Upper lobe of left lung (tissue), 6 donors: ENCODE measurements at regions not wholly inside any gene's neighbourhood (a gene's known extent, or its start where the extent isn't known, plus 50 kb on each side); places are given as distances from the start of the nearest gene placed in this dataset.

Experiments
- ATAC-seq, 2 donors: fragments of 200-7000 bp; cut with Tn5 transposase; one replicate each; pipeline ENCODE4 v1.9.1; 2022; ENCODE audit warnings: mild to moderate bottlenecking in 2 of 2, moderate library complexity in 2 of 2; ENCODE audit not compliant: low FRiP score in 2 of 2
- DNase-seq, 2 donors: peaks; one replicate each; pipeline ENCODE4 v3.0.0-alpha.2; 2019 to 2020
- H3K27ac ChIP-seq, 4 donors: fragments of 200-600 bp; sonication (generic); one replicate each; pipeline ENCODE4 v1.5.1; 2016 to 2019
- H3K27me3 ChIP-seq, 4 donors: fragments of 200-600 bp; sonication (generic); one replicate each; pipeline ENCODE4 v1.5.1; 2017 to 2019
- H3K36me3 ChIP-seq, 4 donors: fragments of 200-600 bp; sonication (generic); one replicate each; pipeline ENCODE4 v1.5.1; 2016 to 2019
- H3K4me1 ChIP-seq, 4 donors: fragments of 200-600 bp; sonication (generic); one replicate each; pipeline ENCODE4 v1.5.1; 2018 to 2019
- H3K4me3 ChIP-seq, 4 donors: fragments of 200-600 bp; sonication (generic); one replicate each; pipeline ENCODE4 v1.5.1; 2017 to 2019; ENCODE audit warnings: mild to moderate bottlenecking in 2 of 4, moderate library complexity in 1 of 4
- H3K9me3 ChIP-seq, 4 donors: fragments of 200-600 bp; sonication (generic); one replicate each; pipeline ENCODE4 v1.5.1; 2018 to 2019
- EP300 ChIP-seq, 4 donors: sonication (generic); formaldehyde crosslinking; IDR thresholded peaks; one replicate each; pipeline ENCODE4 v1.5.1; 2017; ENCODE audit warnings: antibody characterized with exemption in 4 of 4, control low read depth in 2 of 4
- POLR2A ChIP-seq, 4 donors: fragments of 450-650 bp; IDR thresholded peaks; one replicate each; pipeline ENCODE4 v1.5.1; 2016 to 2017; ENCODE audit warnings: antibody characterized with exemption in 4 of 4, mild to moderate bottlenecking in 2 of 4
- POLR2AphosphoS5 ChIP-seq, 2 donors: sonication (generic); formaldehyde crosslinking; IDR thresholded peaks; one replicate each; pipeline ENCODE4 v1.5.1; 2017; ENCODE audit warnings: antibody characterized with exemption in 2 of 2
- WGBS, 2 donors: methylation state at CpG; one replicate each; pipeline ENCODE4 v1.1.5; 2017 to 2018; 5-methylcytosine and 5-hydroxymethylcytosine counted together
- TF ChIP-seq, protein P1 (sequence below), 6 experiments: fragments of 450-650 bp in 4 of 6; fragments of 200-600 bp in 2 of 6; sonication (generic) in 2 of 6; IDR thresholded peaks; one replicate each; pipeline ENCODE4 v1.5.1; 2016 to 2019; ENCODE audit warnings: antibody characterized with exemption in 6 of 6
- donor health status: DM: no; HTN: no; CAD: no; lungs with moderate emphysema.
- donor health status: DM: no; HTN: yes; CAD: no; lungs with severe emphysema.

GRCh38 chr16:14325502-14326401 lies 254.6 kb downstream of the MRTFB start:
- H3K9me3 ChIP-seq, result no peaks in the 10 kb centered on the region
- WGBS, 2 donors, result 71 to 80% methylated on average over 16 of the region's 16 CpGs
- ATAC-seq, result no peak

GRCh38 chr16:14324581-14324980 lies 253.5 kb downstream of the MRTFB start:
- ATAC-seq (no peak), DNase-seq (no peak)
- Histone ChIP-seq H3K27ac (no peak overlapping the region), H3K27me3 (no peaks in the 10 kb centered on the region), H3K36me3 (no peaks in the 10 kb centered on the region), H3K9me3 (no peaks in the 10 kb centered on the region), H3K4me1 (no peaks in the 10 kb centered on the region), H3K4me3 (no peak overlapping the region)
- TF ChIP-seq, protein P1, sequence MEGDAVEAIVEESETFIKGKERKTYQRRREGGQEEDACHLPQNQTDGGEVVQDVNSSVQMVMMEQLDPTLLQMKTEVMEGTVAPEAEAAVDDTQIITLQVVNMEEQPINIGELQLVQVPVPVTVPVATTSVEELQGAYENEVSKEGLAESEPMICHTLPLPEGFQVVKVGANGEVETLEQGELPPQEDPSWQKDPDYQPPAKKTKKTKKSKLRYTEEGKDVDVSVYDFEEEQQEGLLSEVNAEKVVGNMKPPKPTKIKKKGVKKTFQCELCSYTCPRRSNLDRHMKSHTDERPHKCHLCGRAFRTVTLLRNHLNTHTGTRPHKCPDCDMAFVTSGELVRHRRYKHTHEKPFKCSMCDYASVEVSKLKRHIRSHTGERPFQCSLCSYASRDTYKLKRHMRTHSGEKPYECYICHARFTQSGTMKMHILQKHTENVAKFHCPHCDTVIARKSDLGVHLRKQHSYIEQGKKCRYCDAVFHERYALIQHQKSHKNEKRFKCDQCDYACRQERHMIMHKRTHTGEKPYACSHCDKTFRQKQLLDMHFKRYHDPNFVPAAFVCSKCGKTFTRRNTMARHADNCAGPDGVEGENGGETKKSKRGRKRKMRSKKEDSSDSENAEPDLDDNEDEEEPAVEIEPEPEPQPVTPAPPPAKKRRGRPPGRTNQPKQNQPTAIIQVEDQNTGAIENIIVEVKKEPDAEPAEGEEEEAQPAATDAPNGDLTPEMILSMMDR (IDR thresholded peaks at IDR 0.05), result no peak
- no peak for TF ChIP-seq POLR2A (IDR thresholded peaks at IDR 0.05)
- WGBS, 2 donors, result 47 to 60% methylated on average over 7 of the region's 7 CpGs

More at GRCh38 chr16:14325502-14326401, 254.6 kb downstream of the MRTFB start:
- Histone ChIP-seq H3K4me1 (no peaks in the 10 kb centered on the region), H3K36me3 (no peaks in the 10 kb centered on the region), H3K27me3 (no peaks in the 10 kb centered on the region), H3K27ac (no peak overlapping the region), H3K4me3 (no peak overlapping the region)
- no peak for DNase-seq
- TF ChIP-seq POLR2A (IDR thresholded peaks at IDR 0.05) (no peak), POLR2AphosphoS5 (IDR thresholded peaks at IDR 0.05) (no peak), EP300 (IDR thresholded peaks at IDR 0.05) (no peak)
- TF ChIP-seq, protein P1 (IDR thresholded peaks at IDR 0.05), result no peak

- TF ChIP-seq POLR2AphosphoS5 (IDR thresholded peaks at IDR 0.05) (no peak), POLR2A (IDR thresholded peaks at IDR 0.05) (no peak), EP300 (IDR thresholded peaks at IDR 0.05) (no peak)
- TF ChIP-seq, protein P1 (IDR thresholded peaks at IDR 0.05), result no peak
- ATAC-seq (no peak), DNase-seq (no peak)
- no peak overlapping the region for H3K27ac ChIP-seq
- no peaks in the 10 kb centered on the region for H3K9me3 ChIP-seq
- WGBS, 2 donors, result 87 to 90% methylated on average over 9 of the region's 9 CpGs
- H3K4me3 ChIP-seq, result no peak overlapping the region
- no peaks in the 10 kb centered on the region for H3K36me3 ChIP-seq
- H3K4me1 ChIP-seq, result no peaks in the 10 kb centered on the region
- H3K27me3 ChIP-seq, result no peaks in the 10 kb centered on the region
Observed at GRCh38 chr16:14322186-14322585, 251.1 kb downstream of the MRTFB start.

DNA sequence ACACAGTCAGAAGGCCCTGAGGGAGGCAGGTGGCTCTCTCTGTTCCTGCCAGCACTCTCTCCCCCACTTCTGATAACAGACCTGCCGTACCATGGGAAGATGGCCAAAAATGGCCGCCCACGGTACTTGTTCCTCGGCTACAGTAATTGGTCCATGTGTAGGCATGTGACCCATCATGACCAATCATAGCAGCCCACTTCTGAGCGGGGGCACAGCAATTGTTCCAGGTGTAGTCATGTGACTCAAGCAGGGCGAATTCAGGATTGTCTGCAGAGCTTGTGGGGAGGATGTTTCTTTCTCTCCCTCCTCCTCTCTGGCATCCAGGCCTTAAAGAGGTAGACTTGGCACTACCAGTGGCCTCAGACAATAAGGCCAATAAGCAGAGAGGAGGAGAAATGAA lies 250.4 kb downstream of the MRTFB start:
- 86 to 92% methylated on average over 6 of the region's 6 CpGs for WGBS, 2 donors
- H3K36me3 ChIP-seq, result no peaks in the 10 kb centered on the region
- no peak for DNase-seq
- no peak for ATAC-seq
- H3K9me3 ChIP-seq, result no peaks in the 10 kb centered on the region
- no peaks in the 10 kb centered on the region for H3K27me3 ChIP-seq
- no peak overlapping the region for H3K4me3 ChIP-seq
- no peak for TF ChIP-seq POLR2A (IDR thresholded peaks at IDR 0.05)
- TF ChIP-seq EP300 (IDR thresholded peaks at IDR 0.05), result no peak
- TF ChIP-seq, protein P1 (IDR thresholded peaks at IDR 0.05), result no peak
- no peak for TF ChIP-seq POLR2AphosphoS5 (IDR thresholded peaks at IDR 0.05)
- H3K4me1 ChIP-seq, result no peaks in the 10 kb centered on the region
- H3K27ac ChIP-seq, result no peak overlapping the region

DNA sequence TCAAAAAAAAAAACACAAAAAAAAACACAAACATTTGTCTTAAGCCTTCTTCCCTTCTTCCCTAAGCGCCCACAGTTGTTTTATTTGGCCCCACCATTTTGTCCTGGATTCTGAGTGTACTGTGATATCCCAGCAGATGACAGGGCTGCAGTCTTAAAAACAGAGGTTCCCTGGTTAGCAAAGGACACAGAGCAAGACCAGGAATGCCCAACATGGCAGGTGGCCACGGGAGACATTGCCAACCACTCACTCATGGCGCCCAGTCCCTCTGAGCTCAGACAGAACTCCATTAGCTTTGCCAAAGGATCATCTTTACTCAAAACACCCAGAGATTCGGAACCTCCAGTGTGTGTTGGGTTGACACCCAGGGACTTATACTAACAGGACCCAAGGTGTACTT lies 249.3 kb downstream of the MRTFB start:
- Histone ChIP-seq H3K4me1 (no peaks in the 10 kb centered on the region), H3K36me3 (no peaks in the 10 kb centered on the region), H3K9me3 (no peaks in the 10 kb centered on the region), H3K27ac (no peak overlapping the region), H3K27me3 (no peaks in the 10 kb centered on the region), H3K4me3 (no peak overlapping the region)
- 91 to 95% methylated on average over 4 of the region's 4 CpGs for WGBS, 2 donors
- TF ChIP-seq, protein P1 (IDR thresholded peaks at IDR 0.05), result no peak
- no peak for TF ChIP-seq POLR2A (IDR thresholded peaks at IDR 0.05)
- ATAC-seq (no peak), DNase-seq (no peak)
